CD4-positive, alpha-beta T cell treated with Interleukin-6 for 4 hours (primary cell): ENCODE measurements at regions not wholly inside any gene's neighbourhood (a gene's known extent, or its start where the extent isn't known, plus 50 kb on each side); places are given as distances from the start of the nearest gene placed in this dataset.
"Not testable (repeated sequence)": the region's sequence is repeated elsewhere in the genome, so short reads cannot be mapped to it uniquely, and the experiment has no call there.

Experiments used
- DNase-seq: peaks from one replicate; pipeline ENCODE4 v3.0.0-alpha.2; 2020; ENCODE audit warnings: mixed read lengths

GRCh38 chr4:129905256-129905655 is 809.3 kb downstream of the C4orf33 start:
- no peak for DNase-seq

GRCh38 chr4:129908117-129908516 is 812.2 kb downstream of the C4orf33 start:
- DNase-seq, result no peak

- DNase-seq, result no peak
Measured at GRCh38 chr4:129916991-129917390, 821.0 kb downstream of the C4orf33 start.

- DNase-seq, result no peak
Measured at GRCh38 chr4:129917651-129918050, 821.7 kb downstream of the C4orf33 start.

GRCh38 chr4:129926936-129927335 is 831.0 kb downstream of the C4orf33 start:
- no peak for DNase-seq

- no peak for DNase-seq
Measured at GRCh38 chr4:129929052-129929451, 833.1 kb downstream of the C4orf33 start.

- no peak for DNase-seq
Measured at GRCh38 chr4:129929984-129930383, 834.0 kb downstream of the C4orf33 start.

GRCh38 chr4:129950217-129950616 is 854.3 kb downstream of the C4orf33 start:
- DNase-seq, result no peak

- no peak for DNase-seq
Measured at GRCh38 chr4:129966175-129966574, 870.2 kb downstream of the C4orf33 start.

GRCh38 chr4:129968366-129968765 is 872.4 kb downstream of the C4orf33 start:
- DNase-seq, result no peak

- DNase-seq, result no peak
Measured at GRCh38 chr4:129968778-129969177, 872.8 kb downstream of the C4orf33 start.

- DNase-seq, result no peak
Measured at GRCh38 chr4:129970801-129971200, 874.8 kb downstream of the C4orf33 start.

- no peak for DNase-seq
Measured at GRCh38 chr4:129971419-129971818, 875.5 kb downstream of the C4orf33 start.

GRCh38 chr4:129972257-129972656 is 876.3 kb downstream of the C4orf33 start:
- no peak for DNase-seq

- DNase-seq, result no peak
Measured at GRCh38 chr4:129974730-129975129, 878.8 kb downstream of the C4orf33 start.

GRCh38 chr4:129978315-129978714 is 882.4 kb downstream of the C4orf33 start:
- DNase-seq, result no peak

- no peak for DNase-seq
Measured at GRCh38 chr4:129988957-129989356, 893.0 kb downstream of the C4orf33 start.

GRCh38 chr4:129994715-129995114 is 898.8 kb downstream of the C4orf33 start:
- DNase-seq, result no peak

- no peak for DNase-seq
Measured at GRCh38 chr4:129998436-129999150, 902.6 kb downstream of the C4orf33 start.

GRCh38 chr4:129999156-129999555 is 903.2 kb downstream of the C4orf33 start:
- no peak for DNase-seq

GRCh38 chr4:130008461-130008860 is 912.5 kb downstream of the C4orf33 start:
- DNase-seq, result no peak

- not testable (repeated sequence) for DNase-seq
Measured at GRCh38 chr4:130012806-130013205, 916.9 kb downstream of the C4orf33 start.

GRCh38 chr4:130021706-130022105 is 925.8 kb downstream of the C4orf33 start:
- DNase-seq, result no peak

GRCh38 chr4:130023088-130023487 is 927.1 kb downstream of the C4orf33 start:
- no peak for DNase-seq

GRCh38 chr4:130025701-130026100 is 929.7 kb downstream of the C4orf33 start:
- no peak for DNase-seq
